ENCODE measurements at regions not wholly inside any gene's neighbourhood (a gene's known extent, or its start where the extent isn't known, plus 50 kb on each side); places are given as distances from the start of the nearest gene placed in this dataset.
A peak's percentile ranks its signal among the peaks of the same experiment; 100 is the strongest.

DNA sequence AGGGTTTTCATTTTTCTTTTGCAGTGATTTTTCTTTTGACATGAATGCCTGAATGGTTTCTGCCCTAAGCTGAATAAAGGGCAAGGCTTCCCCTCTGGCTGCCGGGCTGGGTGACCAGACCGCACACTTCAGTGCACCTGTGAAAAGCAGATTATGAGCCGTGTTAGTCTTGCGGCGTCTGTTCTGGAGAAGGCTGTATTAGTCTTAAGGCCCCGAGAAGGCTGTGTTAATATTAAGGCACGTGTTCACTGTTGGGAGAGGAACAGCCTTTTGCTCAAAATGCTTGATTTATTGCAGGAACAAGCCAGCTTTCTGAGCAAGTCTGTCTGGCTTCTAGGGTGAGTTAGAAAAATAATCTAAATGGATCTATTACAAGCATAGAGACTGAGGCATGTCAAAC is 54.7 kb upstream of the DNAH14 start:
- Histone ChIP-seq H3K27me3 (ENCODE audit: insufficient read depth, low read length, poor library complexity) (no peaks in the 10 kb centered on the region), H3K4me3 (ENCODE audit: low read length) (no peak overlapping the region), H3K36me3 (ENCODE audit: control insufficient read depth, insufficient read depth, low read length) (no peaks in the 10 kb centered on the region), H3K4me2 (ENCODE audit: low read length) (no peak overlapping the region), H3K56ac (ENCODE audit: low read length) (no peak overlapping the region), H2BK5ac (ENCODE audit: low read length) (no peak overlapping the region), H4K5ac (ENCODE audit: low read length) (no peak overlapping the region), H4K8ac (ENCODE audit: low read depth, low read length) (no peak overlapping the region), H3K4ac (ENCODE audit: low read depth, low read length) (no peak overlapping the region), H3K27ac (ENCODE audit: low read depth, low read length) (no peak overlapping the region), H3K23ac (ENCODE audit: low read length) (no peak overlapping the region), H3K18ac (ENCODE audit: low read length) (no peak overlapping the region), H3K79me1 (ENCODE audit: low read length) (no peaks in the 10 kb centered on the region), H3K79me2 (ENCODE audit: control insufficient read depth, insufficient read depth, low read length) (no peaks in the 10 kb centered on the region), H3K9ac (ENCODE audit: low read length) (no peak overlapping the region), H2AK5ac (ENCODE audit: low read length) (no peak overlapping the region), H3K4me1 (ENCODE audit: control insufficient read depth, low read depth, low read length) (no peaks in the 10 kb centered on the region), H2BK120ac (ENCODE audit: low read depth, low read length) (no peak overlapping the region), H2BK15ac (replicated peaks; ENCODE audit: low read depth) (no peak overlapping the region)
- no CpG with 5 or more reads among the region's 7 CpGs for WGBS (ENCODE audit: extremely low coverage, insufficient coverage, low lambda C conversion rate)
- DNase-seq = no peak

DNA sequence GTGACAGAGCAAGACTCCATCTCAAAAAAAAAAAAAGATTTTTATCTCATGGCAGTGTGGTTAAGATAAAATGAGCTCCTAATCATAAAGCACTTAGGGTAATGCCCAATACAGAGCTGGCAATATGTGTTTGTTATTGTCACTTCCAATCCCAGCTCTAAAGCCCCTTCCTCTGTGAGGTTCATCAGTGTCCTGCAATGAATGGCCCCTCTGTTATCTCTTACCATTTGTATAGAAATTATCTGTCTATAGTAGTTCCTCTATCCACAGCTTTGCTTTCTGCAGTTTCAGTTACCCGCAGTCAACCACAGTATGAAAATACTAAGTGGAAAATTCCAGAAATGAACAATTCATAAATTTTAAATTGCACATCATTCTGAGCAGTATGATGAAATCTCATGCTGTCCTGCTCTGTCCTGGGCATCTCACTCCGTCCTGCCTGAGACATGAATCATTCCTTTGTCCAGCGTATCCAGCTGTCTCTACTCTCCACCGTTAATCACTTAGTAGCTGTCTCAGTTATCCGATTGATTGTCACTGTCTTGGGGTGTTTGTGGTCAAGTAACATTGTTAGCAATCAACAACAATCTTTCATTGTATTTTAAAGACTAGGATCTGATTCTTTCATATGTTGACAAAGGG is 50.2 kb upstream of the DNAH14 start:
- no peak overlapping the region for H3K4ac ChIP-seq (ENCODE audit: low read depth, low read length)

More for the DNA sequence above, 50.2 kb upstream of the DNAH14 start:
- Histone ChIP-seq H3K9ac (ENCODE audit: low read length) (no peak overlapping the region), H3K23ac (ENCODE audit: low read length) (no peak overlapping the region), H2BK120ac (ENCODE audit: low read depth, low read length) (no peak overlapping the region), H3K27me3 (ENCODE audit: insufficient read depth, low read length, poor library complexity) (no peaks in the 10 kb centered on the region), H2BK15ac (replicated peaks; ENCODE audit: low read depth) (peak overlapping the region; percentile 57), H4K5ac (ENCODE audit: low read length) (no peak overlapping the region), H2BK5ac (ENCODE audit: low read length) (no peak overlapping the region), H3K4me1 (ENCODE audit: control insufficient read depth, low read depth, low read length) (peaks cover 9% of the 10 kb centered on the region), H2AK5ac (ENCODE audit: low read length) (no peak overlapping the region), H4K8ac (ENCODE audit: low read depth, low read length) (no peak overlapping the region), H3K56ac (ENCODE audit: low read length) (peak overlapping the region; percentile 2), H3K27ac (ENCODE audit: low read depth, low read length) (no peak overlapping the region), H3K79me1 (ENCODE audit: low read length) (no peaks in the 10 kb centered on the region), H3K18ac (ENCODE audit: low read length) (no peak overlapping the region), H3K36me3 (ENCODE audit: control insufficient read depth, insufficient read depth, low read length) (no peaks in the 10 kb centered on the region), H3K79me2 (ENCODE audit: control insufficient read depth, insufficient read depth, low read length) (no peaks in the 10 kb centered on the region), H3K4me2 (ENCODE audit: low read length) (no peak overlapping the region), H3K4me3 (ENCODE audit: low read length) (no peak overlapping the region)
- no peak for DNase-seq
- no CpG with 5 or more reads among the region's 5 CpGs for WGBS (ENCODE audit: extremely low coverage, insufficient coverage, low lambda C conversion rate)
